AG04450 (cell line): ENCODE measurements at regions not wholly inside any gene's neighbourhood (a gene's known extent, or its start where the extent isn't known, plus 50 kb on each side); places are given as distances from the start of the nearest gene placed in this dataset.

Source experiments
- CTCF ChIA-PET: fragments of 300-600, 350-600 bp; formaldehyde crosslinking; extraction: SDS; loops from one replicate; lab custom pipeline; 2022; ENCODE audit warnings: antibody characterized with exemption, inconsistent platforms; lab: Charles Lee
- POLR2A ChIA-PET: fragments of 350-600 bp; formaldehyde crosslinking; extraction: SDS; loops from one replicate; lab custom pipeline; 2021; ENCODE audit warnings: antibody characterized with exemption, inconsistent platforms; lab: Yijun Ruan, JAX
- DNase-seq: peaks from one replicate; pipeline ENCODE4 v3.0.0-alpha.2; 2011; ENCODE audit warnings: low read depth, low spot score
- H3K27ac ChIP-seq: one replicate; pipeline ENCODE4 v1.5.1; 2012; ENCODE audit warnings: low read depth, low read length, control low read depth
- H3K27me3 ChIP-seq: one replicate; pipeline ENCODE4 v1.6.0; 2012; ENCODE audit warnings: low read length; ENCODE audit not compliant: control insufficient read depth, insufficient read depth
- H3K4me3 ChIP-seq: 2 replicates; pipeline ENCODE4 v1.5.1; 2011; ENCODE audit warnings: mild to moderate bottlenecking, low read depth, low read length, control low read depth
- H3K9me3 ChIP-seq: 2 replicates; pipeline ENCODE4 v1.5.1; 2012; ENCODE audit warnings: low read length; ENCODE audit not compliant: control insufficient read depth, insufficient read depth
- TF ChIP-seq, protein P1 (sequence below): IDR thresholded peaks from 2 replicates; pipeline ENCODE4 v1.5.1; 2011; ENCODE audit warnings: low read depth, low read length, control low read depth, inconsistent platforms

DNA sequence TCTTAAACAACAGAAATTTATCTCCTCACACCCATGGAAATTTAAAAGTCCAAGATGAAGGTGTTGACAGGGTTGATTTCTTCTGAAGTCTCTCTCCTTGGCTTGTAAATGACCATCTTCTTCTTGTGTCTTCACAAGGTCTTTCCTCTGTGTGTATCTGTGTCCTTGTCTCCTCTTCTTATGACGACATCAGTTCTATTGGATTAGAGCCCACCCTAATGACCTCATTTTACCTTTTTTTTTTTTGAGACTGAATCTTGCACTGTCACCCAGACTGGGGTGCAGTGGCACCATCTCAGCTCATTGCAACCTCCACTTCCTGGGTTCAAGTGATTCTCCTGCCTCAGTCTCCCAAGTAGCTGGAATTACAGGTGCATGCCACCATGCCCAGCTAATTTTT is 429.0 kb upstream of the CDH5 start:
- TF ChIP-seq, protein P1, sequence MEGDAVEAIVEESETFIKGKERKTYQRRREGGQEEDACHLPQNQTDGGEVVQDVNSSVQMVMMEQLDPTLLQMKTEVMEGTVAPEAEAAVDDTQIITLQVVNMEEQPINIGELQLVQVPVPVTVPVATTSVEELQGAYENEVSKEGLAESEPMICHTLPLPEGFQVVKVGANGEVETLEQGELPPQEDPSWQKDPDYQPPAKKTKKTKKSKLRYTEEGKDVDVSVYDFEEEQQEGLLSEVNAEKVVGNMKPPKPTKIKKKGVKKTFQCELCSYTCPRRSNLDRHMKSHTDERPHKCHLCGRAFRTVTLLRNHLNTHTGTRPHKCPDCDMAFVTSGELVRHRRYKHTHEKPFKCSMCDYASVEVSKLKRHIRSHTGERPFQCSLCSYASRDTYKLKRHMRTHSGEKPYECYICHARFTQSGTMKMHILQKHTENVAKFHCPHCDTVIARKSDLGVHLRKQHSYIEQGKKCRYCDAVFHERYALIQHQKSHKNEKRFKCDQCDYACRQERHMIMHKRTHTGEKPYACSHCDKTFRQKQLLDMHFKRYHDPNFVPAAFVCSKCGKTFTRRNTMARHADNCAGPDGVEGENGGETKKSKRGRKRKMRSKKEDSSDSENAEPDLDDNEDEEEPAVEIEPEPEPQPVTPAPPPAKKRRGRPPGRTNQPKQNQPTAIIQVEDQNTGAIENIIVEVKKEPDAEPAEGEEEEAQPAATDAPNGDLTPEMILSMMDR, result no peak
- CTCF ChIA-PET, result interaction anchor here (1.0 kb wide), 1 partner anchor 13 kb away, joined by 3 read pairs; no protein-coding TSS in a partner anchor
- no peak overlapping the region for H3K27ac ChIP-seq
- no peak for DNase-seq
- H3K4me3 ChIP-seq, result no peak overlapping the region
- peaks cover 4% of the 10 kb centered on the region for H3K27me3 ChIP-seq
- H3K9me3 ChIP-seq, result no peaks in the 10 kb centered on the region
- POLR2A ChIA-PET, result no interaction called here

DNA sequence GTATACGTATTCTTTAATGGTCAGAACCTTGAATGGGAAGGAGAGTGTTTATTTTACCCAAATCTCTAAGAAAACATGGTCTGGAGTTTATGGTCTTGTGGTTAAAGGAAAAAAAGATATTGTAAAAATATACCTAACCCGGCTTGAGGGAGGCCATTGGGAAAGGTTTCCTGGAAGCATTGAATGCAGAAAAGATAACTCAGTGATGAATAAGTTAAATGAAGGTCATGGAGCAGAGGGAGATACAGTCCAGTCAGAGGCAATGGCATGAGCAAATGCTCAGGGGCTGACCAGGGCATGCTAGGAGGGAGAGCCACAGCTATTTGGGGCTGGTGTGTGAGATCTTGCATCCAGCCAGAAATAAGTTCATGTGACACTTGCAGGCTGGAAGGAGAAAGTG is 430.4 kb upstream of the CDH5 start:
- CTCF ChIA-PET, result interaction anchor here (0.7 kb wide), 1 partner anchor 129 kb away, joined by 3 read pairs; no protein-coding TSS in a partner anchor

DNA sequence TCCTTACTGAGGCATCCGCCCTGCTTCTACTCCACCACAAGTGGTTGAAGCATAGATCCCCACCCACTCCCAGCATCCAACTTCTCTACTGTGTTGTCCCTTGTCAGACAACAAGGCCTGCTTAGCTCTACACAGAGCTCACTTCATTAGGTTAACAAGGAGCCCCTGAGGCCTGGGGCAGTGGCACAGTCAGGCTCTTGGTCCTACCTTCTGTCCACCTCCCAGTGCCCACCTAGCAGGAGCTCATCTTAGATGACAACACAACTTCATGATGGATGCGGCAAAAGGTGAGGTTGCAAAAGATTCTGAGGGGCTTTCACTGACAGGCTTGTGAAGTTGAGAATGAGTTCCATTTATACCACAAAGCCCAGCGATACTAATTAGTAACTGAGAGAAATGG is 432.0 kb upstream of the CDH5 start:
- ChIA-PET POLR2A (no interaction called here), CTCF (no interaction called here)

More for the DNA sequence above, 430.4 kb upstream of the CDH5 start:
- TF ChIP-seq, protein P1, result no peak
- no peaks in the 10 kb centered on the region for H3K9me3 ChIP-seq
- POLR2A ChIA-PET, result no interaction called here
- H3K27me3 ChIP-seq, result peaks cover 4% of the 10 kb centered on the region
- H3K27ac ChIP-seq, result no peak overlapping the region
- H3K4me3 ChIP-seq, result no peak overlapping the region
- peak; percentile 13 for DNase-seq

DNA sequence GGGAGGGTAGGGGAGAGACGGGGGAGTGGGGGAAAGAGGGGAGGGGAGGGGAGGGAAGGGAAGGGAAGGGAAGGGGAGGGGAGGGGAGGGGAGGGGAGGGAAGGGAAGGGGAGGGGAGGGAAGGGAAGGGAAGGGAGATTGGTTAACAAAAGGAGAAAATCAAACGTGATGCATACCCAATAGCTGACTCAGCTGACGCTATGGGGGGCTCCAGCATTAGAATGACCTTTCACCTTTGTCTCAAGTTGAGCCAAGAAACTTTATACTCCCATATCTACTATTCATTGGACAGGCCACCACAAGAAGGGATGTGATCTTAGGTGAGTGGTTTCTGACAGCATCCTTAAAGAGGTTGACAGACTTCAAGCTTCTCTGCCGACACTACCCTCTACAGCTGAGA is 432.8 kb upstream of the CDH5 start:
- H3K27me3 ChIP-seq, result no peaks in the 10 kb centered on the region
- H3K27ac ChIP-seq, result no peak overlapping the region
- TF ChIP-seq, protein P1, result no peak
- ChIA-PET CTCF (no interaction called here), POLR2A (no interaction called here)
- DNase-seq, result no peak
- H3K9me3 ChIP-seq, result no peaks in the 10 kb centered on the region
- no peak overlapping the region for H3K4me3 ChIP-seq

More for the DNA sequence above, 432.0 kb upstream of the CDH5 start:
- no peaks in the 10 kb centered on the region for H3K27me3 ChIP-seq
- TF ChIP-seq, protein P1, result no peak
- DNase-seq, result no peak
- H3K27ac ChIP-seq, result no peak overlapping the region
- no peak overlapping the region for H3K4me3 ChIP-seq
- no peaks in the 10 kb centered on the region for H3K9me3 ChIP-seq

DNA sequence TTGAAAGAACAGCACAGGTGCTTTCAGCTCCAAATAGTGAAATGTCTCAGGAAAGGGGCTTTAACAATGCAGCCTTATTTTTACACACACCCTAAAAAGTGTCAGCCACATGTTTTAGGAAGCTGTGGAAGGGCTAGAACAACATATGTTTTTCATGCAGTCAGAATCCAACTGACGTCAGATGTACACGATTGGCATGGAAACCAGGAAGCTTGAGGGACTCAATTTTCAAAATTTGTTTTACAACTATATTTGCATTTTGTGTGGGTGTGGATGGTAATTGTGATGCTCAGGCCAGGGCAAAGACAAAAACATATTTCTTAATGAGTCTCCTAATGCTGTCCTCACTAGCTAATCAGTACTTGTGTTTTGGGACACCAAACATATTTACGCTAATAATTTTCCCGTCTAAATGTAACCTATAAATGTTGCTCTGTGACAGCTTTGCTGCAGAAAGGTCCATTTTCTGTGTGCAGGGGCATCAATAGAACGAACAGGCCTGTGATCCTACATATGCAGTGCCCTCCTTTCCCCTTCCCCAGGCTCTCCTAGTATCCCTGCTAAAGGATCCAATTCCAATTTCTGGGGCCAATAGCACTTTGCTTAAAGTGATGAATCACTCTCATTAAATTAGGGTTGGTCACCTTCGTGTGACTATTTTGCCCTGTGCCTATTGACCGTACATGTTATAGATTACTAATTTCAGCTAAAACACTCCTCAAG is 434.0 kb upstream of the CDH5 start:
- TF ChIP-seq, protein P1, result no peak
- CTCF ChIA-PET, result no interaction called here
- Histone ChIP-seq H3K9me3 (no peaks in the 10 kb centered on the region), H3K27ac (no peak overlapping the region), H3K4me3 (no peak overlapping the region), H3K27me3 (no peaks in the 10 kb centered on the region)
- no peak for DNase-seq
- POLR2A ChIA-PET, result no interaction called here
